A673 (cell line): ENCODE measurements at regions not wholly inside any gene's neighbourhood (a gene's known extent, or its start where the extent isn't known, plus 50 kb on each side); places are given as distances from the start of the nearest gene placed in this dataset.

Experiments
- BruUV-seq: library from RNA; stranded (reverse); fragments of 400-500 nt; replicated peaks from 2 replicates; lab custom pipeline; 2021; lab: Mats Ljungman, UMichigan
- CTCF ChIA-PET: fragments of 300-600 bp; sonication (Branson Sonifier 250); formaldehyde crosslinking; loops from one replicate; lab custom pipeline; 2022; ENCODE audit warnings: antibody characterized with exemption; lab: Charles Lee
- POLR2A ChIA-PET: fragments of 300-600 bp; sonication (Branson Sonifier 250); formaldehyde crosslinking; loops from one replicate; lab custom pipeline; 2022; ENCODE audit warnings: antibody characterized with exemption; ENCODE audit not compliant: low non-redundant PET; lab: Charles Lee
- DNase-seq: peaks from one replicate; pipeline ENCODE4 v3.0.0-alpha.2; 2015; ENCODE audit warnings: low spot score
- H3K27ac ChIP-seq: fragments of 200-600 bp; sonication (generic); 2 replicates; pipeline ENCODE4 v1.5.1; 2016; ENCODE audit warnings: mixed run types, low read depth, mild to moderate bottlenecking, mixed read lengths, antibody characterized with exemption, low read length; ENCODE audit not compliant: poor library complexity, severe bottlenecking
- H3K27me3 ChIP-seq: fragments of 200-600 bp; sonication (generic); replicated peaks from 2 replicates; pipeline ENCODE4 v1.6.1; 2017; ENCODE audit warnings: mixed run types, low read depth, mild to moderate bottlenecking, mixed read lengths, antibody characterized with exemption, low read length; ENCODE audit not compliant: insufficient read depth, poor library complexity
- H3K36me3 ChIP-seq: fragments of 200-600 bp; sonication (generic); 2 replicates; pipeline ENCODE4 v1.6.1; 2016; ENCODE audit warnings: mixed run types, mild to moderate bottlenecking, mixed read lengths, antibody characterized with exemption, low read length; ENCODE audit not compliant: insufficient read depth, poor library complexity, severe bottlenecking
- H3K4me1 ChIP-seq: fragments of 200-600 bp; sonication (generic); 2 replicates; pipeline ENCODE4 v1.6.1; 2017; ENCODE audit warnings: mixed run types, mild to moderate bottlenecking, mixed read lengths, antibody characterized with exemption, low read length; ENCODE audit not compliant: insufficient read depth, poor library complexity, severe bottlenecking
- H3K4me3 ChIP-seq: fragments of 200-600 bp; sonication (generic); 2 replicates; pipeline ENCODE4 v1.5.1; 2016; ENCODE audit warnings: low read depth, mixed run types, mild to moderate bottlenecking, mixed read lengths, low read length; ENCODE audit not compliant: poor library complexity, severe bottlenecking
- H3K9me3 ChIP-seq: fragments of 200-600 bp; sonication (generic); 2 replicates; pipeline ENCODE4 v1.6.1; 2016; ENCODE audit warnings: mixed run types, low read depth, mild to moderate bottlenecking, mixed read lengths, antibody characterized with exemption, low read length; ENCODE audit not compliant: poor library complexity, severe bottlenecking
- EZH2 ChIP-seq: fragments of 200-600 bp; sonication (generic); IDR thresholded peaks from 2 replicates; pipeline ENCODE4 v1.6.1; 2017; ENCODE audit warnings: borderline replicate concordance, low read depth, mild to moderate bottlenecking, mixed read lengths, antibody characterized with exemption, low read length; ENCODE audit not compliant: poor library complexity, severe bottlenecking
- intact Hi-C: fragments of 100-400 bp; cut with micrococcal nuclease; formaldehyde crosslinking; loops from one replicate; pipeline ENCODE4 v1.10.0; 2022; ENCODE audit not compliant: unreplicated experiment
- TF ChIP-seq, protein P1 (sequence below): fragments of 300-800, 200-600 bp; sonication (generic); conservative IDR thresholded peaks from 2 replicates; pipeline ENCODE4 v1.5.1; 2017; ENCODE audit warnings: low read depth, mild to moderate bottlenecking, antibody characterized with exemption, low read length, moderate library complexity, mixed read lengths

DNA sequence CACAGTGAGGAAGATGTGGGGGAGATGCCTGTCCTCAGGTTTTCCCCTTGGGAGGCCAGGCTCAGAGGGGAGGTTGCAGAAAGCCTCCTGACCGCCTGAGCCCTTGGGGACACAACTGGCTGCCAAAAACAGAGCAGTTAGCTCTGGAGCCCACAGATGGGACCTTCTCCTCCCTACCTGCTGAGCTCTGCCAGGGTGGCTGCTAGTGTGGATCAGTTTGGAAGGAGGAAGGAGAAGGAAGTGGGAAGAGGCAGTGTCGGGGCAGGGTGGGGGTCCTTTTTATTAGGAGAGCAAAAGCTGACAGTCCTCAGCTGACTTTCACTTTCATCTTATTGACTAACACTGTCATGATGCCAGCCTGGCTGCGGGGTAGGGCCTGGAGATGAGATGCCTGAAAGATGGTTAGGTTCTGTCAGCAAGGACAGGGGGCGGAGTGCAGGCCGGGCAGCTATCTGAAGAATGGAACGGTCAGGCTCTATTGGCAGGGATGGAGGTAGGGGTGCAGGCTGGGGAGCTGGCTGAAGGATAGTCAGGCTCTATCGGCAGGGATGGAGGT lies 188.5 kb upstream of the HDAC4 start:
- no peak for DNase-seq
- POLR2A ChIA-PET: no interaction called here
- CTCF ChIA-PET: no interaction called here
- no peaks in the 10 kb centered on the region for H3K36me3 ChIP-seq
- no peak overlapping the region for H3K27ac ChIP-seq
- H3K9me3 ChIP-seq: no peaks in the 10 kb centered on the region
- no TSS peak for BruUV-seq
- no peak overlapping the region for H3K4me3 ChIP-seq
- intact Hi-C loops: no loop called here
- H3K27me3 ChIP-seq: no peaks in the 10 kb centered on the region
- H3K4me1 ChIP-seq: no peaks in the 10 kb centered on the region
- TF ChIP-seq, protein P1, sequence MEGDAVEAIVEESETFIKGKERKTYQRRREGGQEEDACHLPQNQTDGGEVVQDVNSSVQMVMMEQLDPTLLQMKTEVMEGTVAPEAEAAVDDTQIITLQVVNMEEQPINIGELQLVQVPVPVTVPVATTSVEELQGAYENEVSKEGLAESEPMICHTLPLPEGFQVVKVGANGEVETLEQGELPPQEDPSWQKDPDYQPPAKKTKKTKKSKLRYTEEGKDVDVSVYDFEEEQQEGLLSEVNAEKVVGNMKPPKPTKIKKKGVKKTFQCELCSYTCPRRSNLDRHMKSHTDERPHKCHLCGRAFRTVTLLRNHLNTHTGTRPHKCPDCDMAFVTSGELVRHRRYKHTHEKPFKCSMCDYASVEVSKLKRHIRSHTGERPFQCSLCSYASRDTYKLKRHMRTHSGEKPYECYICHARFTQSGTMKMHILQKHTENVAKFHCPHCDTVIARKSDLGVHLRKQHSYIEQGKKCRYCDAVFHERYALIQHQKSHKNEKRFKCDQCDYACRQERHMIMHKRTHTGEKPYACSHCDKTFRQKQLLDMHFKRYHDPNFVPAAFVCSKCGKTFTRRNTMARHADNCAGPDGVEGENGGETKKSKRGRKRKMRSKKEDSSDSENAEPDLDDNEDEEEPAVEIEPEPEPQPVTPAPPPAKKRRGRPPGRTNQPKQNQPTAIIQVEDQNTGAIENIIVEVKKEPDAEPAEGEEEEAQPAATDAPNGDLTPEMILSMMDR: no peak
- TF ChIP-seq EZH2: no peak

DNA sequence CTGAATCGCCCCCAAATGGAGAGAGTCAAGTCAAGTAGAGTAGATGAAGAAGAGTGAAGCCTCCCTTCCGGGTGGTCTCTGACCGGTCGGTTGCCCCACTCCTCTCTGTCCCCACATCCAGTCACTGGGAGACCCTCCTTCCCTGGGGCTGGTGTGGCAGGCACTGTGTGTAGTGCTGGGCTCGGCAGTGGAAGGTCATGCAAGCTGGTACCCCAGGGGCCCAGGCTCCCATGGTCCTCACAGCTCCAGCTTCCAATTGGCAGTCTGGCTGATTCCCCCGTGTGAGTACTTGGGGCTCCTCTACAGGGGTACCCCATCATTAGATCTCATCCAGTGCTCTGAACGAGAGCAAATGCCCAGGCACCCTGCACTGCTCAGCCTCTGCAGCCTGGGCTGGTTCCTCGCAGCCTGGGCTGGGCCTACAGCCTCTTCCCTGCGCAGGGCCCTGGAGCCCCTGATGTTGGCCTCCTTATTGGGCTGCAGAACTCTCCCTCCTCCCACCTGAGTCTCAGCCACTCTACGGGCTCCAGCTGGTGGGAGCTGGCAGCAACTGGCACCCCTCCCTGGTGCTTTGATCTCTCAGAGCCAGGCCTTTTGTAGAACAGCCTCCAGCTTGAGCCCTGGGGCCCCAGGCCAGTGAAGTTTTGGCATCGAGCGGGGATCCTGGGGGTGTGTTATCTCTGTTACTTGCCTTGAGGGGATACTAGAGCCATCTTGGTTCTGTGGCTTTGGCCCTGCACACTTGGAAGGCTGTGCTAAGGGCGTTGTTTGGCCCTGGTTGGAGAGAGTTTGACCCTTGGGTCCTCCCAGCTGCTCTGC lies 187.8 kb upstream of the HDAC4 start:
- Histone ChIP-seq H3K4me3 (no peak overlapping the region), H3K36me3 (no peaks in the 10 kb centered on the region), H3K27ac (no peak overlapping the region), H3K4me1 (no peaks in the 10 kb centered on the region), H3K27me3 (no peaks in the 10 kb centered on the region), H3K9me3 (no peaks in the 10 kb centered on the region)
- intact Hi-C loops: no loop called here
- no TSS peak for BruUV-seq
- ChIA-PET POLR2A (no interaction called here), CTCF (no interaction called here)
- DNase-seq: no peak
- TF ChIP-seq, protein P1: no peak
- TF ChIP-seq EZH2: no peak

DNA sequence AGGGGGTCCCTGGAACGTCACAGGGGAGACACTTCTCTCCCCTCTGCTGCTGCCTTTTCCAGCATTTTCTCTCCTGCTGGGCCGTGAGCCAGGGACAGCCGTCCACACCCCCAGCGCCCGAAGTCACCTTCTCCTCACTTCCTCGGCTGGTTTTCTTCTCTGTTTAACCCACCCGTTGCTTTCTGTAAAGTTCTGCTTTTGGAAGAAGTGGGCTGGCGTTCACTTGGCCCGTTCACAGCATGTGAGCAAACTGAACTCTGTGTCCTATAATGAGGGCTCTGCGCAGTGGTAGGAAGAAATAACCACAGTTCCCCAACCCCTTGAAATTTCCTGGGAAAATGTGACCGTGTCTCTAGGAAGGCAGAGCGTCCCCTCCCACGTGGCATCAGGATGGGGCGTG lies 187.0 kb upstream of the HDAC4 start:
- TF ChIP-seq, protein P1: no peak
- TF ChIP-seq EZH2: no peak
- Histone ChIP-seq H3K36me3 (no peaks in the 10 kb centered on the region), H3K27me3 (no peaks in the 10 kb centered on the region), H3K4me3 (no peak overlapping the region), H3K9me3 (no peaks in the 10 kb centered on the region), H3K4me1 (no peaks in the 10 kb centered on the region), H3K27ac (no peak overlapping the region)
- no peak for DNase-seq
- ChIA-PET CTCF (no interaction called here), POLR2A (no interaction called here)
- intact Hi-C loops: no loop called here
- no TSS peak for BruUV-seq
